OCI-LY3 (cell line): ENCODE measurements at regions not wholly inside any gene's neighbourhood (a gene's known extent, or its start where the extent isn't known, plus 50 kb on each side); places are given as distances from the start of the nearest gene placed in this dataset.

Source experiments
- H2AFZ ChIP-seq: fragments of 200-600, 300-600 bp; shearing (Covaris generic); 2 replicates; pipeline ENCODE4 v1.6.0; 2014; ENCODE audit warnings: antibody characterized with exemption, low read depth, low read length
- H3K27ac ChIP-seq: fragments of 200-600, 300-600 bp; sonication (generic); 2 replicates; pipeline ENCODE4 v1.5.1; 2014; ENCODE audit warnings: mild to moderate bottlenecking, low read length, moderate library complexity, mixed read lengths
- H3K27me3 ChIP-seq: fragments of 200-600, 300-600 bp; sonication (generic); 2 replicates; pipeline ENCODE4 v1.6.1; 2014; ENCODE audit warnings: low read depth, low read length, mixed read lengths
- H3K36me3 ChIP-seq: fragments of 200-600, 300-600 bp; sonication (generic); replicated peaks from 2 replicates; pipeline ENCODE3; 2014; ENCODE audit warnings: low read depth, low read length, mixed read lengths
- H3K4me1 ChIP-seq: fragments of 300-600, 200-600 bp; sonication (generic); 2 replicates; pipeline ENCODE4 v1.6.1; 2014; ENCODE audit warnings: low read length, mixed read lengths
- H3K4me2 ChIP-seq: fragments of 200-600, 300-600 bp; sonication (generic); 2 replicates; pipeline ENCODE4 v1.6.1; 2014; ENCODE audit warnings: low read length, mixed read lengths
- H3K4me3 ChIP-seq: fragments of 300-600, 200-600 bp; sonication (generic); 2 replicates; pipeline ENCODE4 v1.5.1; 2014; ENCODE audit warnings: antibody characterized with exemption, mild to moderate bottlenecking, low read length, moderate library complexity
- H3K79me2 ChIP-seq: fragments of 300-600, 200-600 bp; shearing (Covaris generic); 2 replicates; pipeline ENCODE4 v1.6.1; 2014; ENCODE audit warnings: mild to moderate bottlenecking, low read length, mixed read lengths
- H3K9ac ChIP-seq: fragments of 300-600, 200-600 bp; shearing (Covaris generic); 2 replicates; pipeline ENCODE4 v1.6.0; 2014; ENCODE audit warnings: mild to moderate bottlenecking, low read length, moderate library complexity
- H3K9me3 ChIP-seq: fragments of 200-600, 300-600 bp; shearing (Covaris generic); 2 replicates; pipeline ENCODE4 v1.6.1; 2014; ENCODE audit warnings: low read length, mixed read lengths; ENCODE audit not compliant: insufficient read depth
- H4K20me1 ChIP-seq: fragments of 200-600, 300-600 bp; sonication (generic); 2 replicates; pipeline ENCODE4 v1.6.1; 2016; ENCODE audit warnings: low read length, mixed read lengths; ENCODE audit not compliant: insufficient read depth
- CTCF ChIP-seq: fragments of 200-600, 300-600 bp; sonication (generic); IDR thresholded peaks from 2 replicates; pipeline ENCODE4 v1.5.1; 2014; ENCODE audit warnings: antibody characterized with exemption, low read length, low read depth
- EZH2phosphoT487 ChIP-seq: fragments of 200-600 bp; shearing (Covaris generic); IDR thresholded peaks from 2 replicates; pipeline ENCODE4 v1.6.1; 2018; ENCODE audit warnings: antibody characterized with exemption, mixed run types, low read depth

- no peaks in the 10 kb centered on the region for H3K9me3 ChIP-seq
- H3K79me2 ChIP-seq, result no peaks in the 10 kb centered on the region
- H4K20me1 ChIP-seq, result no peaks in the 10 kb centered on the region
- H3K36me3 ChIP-seq, result no peaks in the 10 kb centered on the region
- no peak overlapping the region for H3K9ac ChIP-seq
- H3K27me3 ChIP-seq, result no peaks in the 10 kb centered on the region
- TF ChIP-seq EZH2phosphoT487, result no peak
- no peak for TF ChIP-seq CTCF
- H3K4me1 ChIP-seq, result no peaks in the 10 kb centered on the region
- no peak overlapping the region for H3K27ac ChIP-seq
- H3K4me3 ChIP-seq, result no peak overlapping the region
- no peak overlapping the region for H2AFZ ChIP-seq
- no peak overlapping the region for H3K4me2 ChIP-seq
Measured at GRCh38 chr18:60929966-60930365, 403.3 kb upstream of the CDH20 start.

- Histone ChIP-seq H3K9ac (no peak overlapping the region), H4K20me1 (no peaks in the 10 kb centered on the region), H3K9me3 (no peaks in the 10 kb centered on the region), H3K27ac (no peak overlapping the region), H3K4me1 (no peaks in the 10 kb centered on the region), H3K4me3 (no peak overlapping the region), H3K79me2 (no peaks in the 10 kb centered on the region), H3K27me3 (no peaks in the 10 kb centered on the region), H2AFZ (peak overlapping the region; percentile 26; the same call in 1 of the 2 replicates), H3K4me2 (no peak overlapping the region), H3K36me3 (no peaks in the 10 kb centered on the region)
- TF ChIP-seq EZH2phosphoT487, result no peak
- no peak for TF ChIP-seq CTCF
Measured at GRCh38 chr18:60935041-60935910, 398.0 kb upstream of the CDH20 start.

- H3K36me3 ChIP-seq, result no peaks in the 10 kb centered on the region
- no peaks in the 10 kb centered on the region for H4K20me1 ChIP-seq
- no peak overlapping the region for H3K27ac ChIP-seq
- H3K27me3 ChIP-seq, result no peaks in the 10 kb centered on the region
- H3K79me2 ChIP-seq, result no peaks in the 10 kb centered on the region
- TF ChIP-seq EZH2phosphoT487, result no peak
- no peak for TF ChIP-seq CTCF
- no peaks in the 10 kb centered on the region for H3K4me1 ChIP-seq
- H3K4me2 ChIP-seq, result no peak overlapping the region
- no peak overlapping the region for H3K4me3 ChIP-seq
- no peaks in the 10 kb centered on the region for H3K9me3 ChIP-seq
- H3K9ac ChIP-seq, result no peak overlapping the region
- no peak overlapping the region for H2AFZ ChIP-seq
Measured at GRCh38 chr18:60936101-60936500, 397.1 kb upstream of the CDH20 start.

- Histone ChIP-seq H3K27ac (no peak overlapping the region), H3K4me3 (peak overlapping the region; percentile 20; the same call in 1 of the 2 replicates), H2AFZ (peak overlapping the region; percentile 48; the same call in 1 of the 2 replicates), H3K79me2 (no peaks in the 10 kb centered on the region), H3K9ac (no peak overlapping the region), H3K9me3 (peaks cover 4% of the 10 kb centered on the region; the same call in 1 of the 2 replicates), H4K20me1 (no peaks in the 10 kb centered on the region), H3K4me2 (peak overlapping the region; percentile 41), H3K27me3 (no peaks in the 10 kb centered on the region), H3K4me1 (no peaks in the 10 kb centered on the region), H3K36me3 (no peaks in the 10 kb centered on the region)
- no peak for TF ChIP-seq EZH2phosphoT487
Measured at GRCh38 chr18:60943297-60943696, 389.9 kb upstream of the CDH20 start.
